Cardiac fibroblast (primary cell): ENCODE measurements at regions not wholly inside any gene's neighbourhood (a gene's known extent, or its start where the extent isn't known, plus 50 kb on each side); places are given as distances from the start of the nearest gene placed in this dataset.
"Not testable (repeated sequence)": the region's sequence is repeated elsewhere in the genome, so short reads cannot be mapped to it uniquely, and the experiment has no call there.

Source experiments
- DNase-seq, 2 donors: peaks; one replicate each; pipeline versions ENCODE4 v3.0.0 to v3.0.0-alpha.2; 2010; ENCODE audit warnings: low read depth in 2 of 2
- H3K4me3 ChIP-seq, 2 donors: replicated peaks in 1 of 2; 1 replicate in 1 of 2; 2 replicates in 1 of 2; pipeline ENCODE4 v1.5.1; 2011; ENCODE audit warnings: low read depth in 2 of 2, low read length in 2 of 2, mild to moderate bottlenecking in 2 of 2, moderate library complexity in 1 of 2
- CTCF ChIP-seq: IDR thresholded peaks from one replicate; pipeline ENCODE4 v1.5.1; 2011; ENCODE audit warnings: low read depth, mild to moderate bottlenecking, low read length, inconsistent platforms

- no peak for TF ChIP-seq CTCF
- no peak overlapping the region for H3K4me3 ChIP-seq
- no peak for DNase-seq
Observed at GRCh38 chr19:5245631-5246553, 94.7 kb downstream of the PTPRS start.

DNA sequence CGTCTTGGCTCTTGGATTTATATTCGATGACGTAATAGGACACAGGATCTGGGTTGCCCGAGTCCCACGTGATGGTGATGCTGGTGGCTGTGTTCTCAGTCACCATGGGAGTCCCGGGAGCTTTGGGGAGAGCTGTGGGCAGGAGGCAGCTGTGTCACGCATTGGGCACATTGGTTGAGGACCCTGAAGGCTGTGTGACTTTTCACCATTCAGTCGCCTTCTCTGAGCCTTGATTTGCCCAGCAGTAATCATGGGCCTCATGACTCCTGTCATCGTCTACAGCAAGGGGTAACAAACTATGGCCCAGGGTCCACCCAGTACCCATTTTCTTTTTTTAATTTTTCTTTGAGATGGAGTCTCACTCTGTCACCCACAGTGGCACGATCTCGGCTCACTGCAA is 96.3 kb downstream of the PTPRS start:
- H3K4me3 ChIP-seq = no peak overlapping the region
- no peak for TF ChIP-seq CTCF
- no peak for DNase-seq

DNA sequence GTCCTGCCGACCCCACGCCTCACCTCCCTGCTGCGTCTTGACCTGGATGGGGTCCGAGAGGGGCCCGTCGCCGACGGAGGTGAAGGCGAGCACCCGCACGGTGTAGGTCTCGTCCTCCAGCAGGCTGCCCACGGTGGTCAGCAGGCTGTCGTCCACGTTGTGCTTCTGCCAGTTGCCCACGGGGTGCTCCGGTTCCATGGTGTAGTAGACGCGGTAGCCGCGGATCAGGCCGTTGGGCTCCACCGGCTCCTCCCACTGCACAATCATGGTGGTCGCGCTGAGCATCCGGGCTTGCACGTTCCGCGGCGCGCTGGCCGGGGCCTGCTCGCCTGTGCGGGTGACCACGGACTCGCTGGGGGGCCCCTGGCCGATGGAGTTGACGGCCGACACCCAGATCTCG is 96.7 kb downstream of the PTPRS start:
- no peak for TF ChIP-seq CTCF
- no peak for DNase-seq
- H3K4me3 ChIP-seq = no peak overlapping the region

DNA sequence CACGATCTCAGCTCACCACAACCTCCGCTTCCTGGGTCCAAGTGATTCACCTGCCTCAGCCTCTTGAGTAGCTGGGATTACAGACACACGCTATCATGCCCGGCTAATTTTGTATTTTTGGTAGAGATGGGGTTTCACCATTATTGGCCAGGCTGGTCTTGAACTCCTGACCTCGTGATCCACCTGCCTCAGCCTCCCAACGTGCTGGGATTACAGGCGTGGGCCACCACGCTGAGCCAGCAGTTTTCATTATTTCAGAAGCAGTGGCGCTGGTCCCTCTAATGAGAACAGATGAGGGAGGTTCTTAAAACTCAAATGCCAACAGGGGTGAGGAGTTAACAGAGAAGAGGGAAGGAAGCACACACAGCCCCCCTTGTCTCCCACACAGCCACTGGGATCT is 98.7 kb downstream of the PTPRS start:
- not testable (repeated sequence) for H3K4me3 ChIP-seq, DNase-seq

DNA sequence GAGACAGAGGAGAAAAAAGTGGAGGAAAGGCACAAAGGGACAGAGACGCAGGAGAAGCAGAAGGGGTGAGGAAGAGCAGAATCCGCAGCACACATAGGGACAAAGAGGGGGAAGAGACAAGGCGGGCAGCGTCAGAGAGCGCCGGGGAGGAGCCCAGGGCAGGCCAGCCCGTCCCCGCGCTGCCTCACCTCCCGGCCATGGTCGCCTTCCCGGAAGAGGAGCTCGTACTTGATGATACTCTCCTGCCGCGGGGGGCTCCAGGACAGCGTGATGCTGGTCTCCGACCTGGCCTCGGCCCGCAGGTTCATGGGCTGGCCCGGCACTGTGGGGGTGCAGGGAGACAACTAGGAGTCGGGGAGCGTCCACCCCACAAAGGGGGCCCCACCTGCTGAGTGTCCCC is 100.6 kb downstream of the PTPRS start:
- DNase-seq = no peak
- H3K4me3 ChIP-seq = no peak overlapping the region
- no peak for TF ChIP-seq CTCF

DNA sequence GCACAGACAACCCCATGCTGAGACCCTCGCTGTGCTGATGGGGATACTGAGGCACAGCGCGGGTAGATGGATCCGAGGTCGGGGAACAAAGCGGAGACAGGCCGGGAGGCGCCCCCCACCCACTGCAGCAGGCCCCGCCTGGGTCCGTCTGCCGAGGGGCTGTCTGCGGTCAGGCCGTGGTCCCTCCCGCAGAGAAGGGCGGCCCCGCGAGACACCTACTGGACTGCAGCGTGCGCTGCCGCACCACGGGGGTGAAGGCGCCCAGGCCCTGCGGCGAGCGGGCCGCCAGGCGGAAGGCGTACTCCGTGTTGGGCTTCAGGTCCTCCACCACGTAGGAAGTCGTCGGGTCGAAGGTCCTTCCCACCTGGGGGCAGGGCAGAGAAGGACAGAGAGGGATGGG is 101.9 kb downstream of the PTPRS start:
- no peak overlapping the region for H3K4me3 ChIP-seq
- no peak for DNase-seq
- TF ChIP-seq CTCF = no peak

DNA sequence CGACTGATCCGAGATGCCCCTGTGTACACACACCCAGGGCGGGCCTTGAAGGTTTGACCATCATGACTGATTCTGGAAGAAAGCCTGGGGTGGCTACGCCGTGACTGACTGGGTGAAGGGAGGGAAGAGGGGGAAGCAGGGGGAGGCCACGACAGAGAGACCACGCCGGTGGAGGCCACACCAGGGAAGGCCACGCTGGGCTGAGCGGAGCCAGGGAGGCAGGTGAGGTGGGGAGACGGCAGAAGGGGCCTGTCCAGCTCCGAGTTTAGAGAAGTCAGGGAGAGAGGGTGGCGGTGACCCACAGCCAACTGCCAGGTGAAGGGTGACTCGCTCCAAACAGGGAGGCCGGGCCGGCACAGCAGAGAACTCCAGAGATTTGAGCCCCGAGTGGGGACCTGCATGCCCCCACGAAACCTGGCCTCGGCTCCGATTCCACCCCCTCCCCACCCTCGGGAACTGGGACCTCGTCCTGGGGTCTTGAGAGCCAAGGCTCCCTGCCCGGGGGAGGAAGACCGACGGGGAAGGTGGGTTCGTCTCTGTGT is 102.6 kb downstream of the PTPRS start:
- no peak for TF ChIP-seq CTCF
- no peak overlapping the region for H3K4me3 ChIP-seq
- DNase-seq = no peak
